ENCODE measurements at regions not wholly inside any gene's neighbourhood (a gene's known extent, or its start where the extent isn't known, plus 50 kb on each side); places are given as distances from the start of the nearest gene placed in this dataset.

DNA sequence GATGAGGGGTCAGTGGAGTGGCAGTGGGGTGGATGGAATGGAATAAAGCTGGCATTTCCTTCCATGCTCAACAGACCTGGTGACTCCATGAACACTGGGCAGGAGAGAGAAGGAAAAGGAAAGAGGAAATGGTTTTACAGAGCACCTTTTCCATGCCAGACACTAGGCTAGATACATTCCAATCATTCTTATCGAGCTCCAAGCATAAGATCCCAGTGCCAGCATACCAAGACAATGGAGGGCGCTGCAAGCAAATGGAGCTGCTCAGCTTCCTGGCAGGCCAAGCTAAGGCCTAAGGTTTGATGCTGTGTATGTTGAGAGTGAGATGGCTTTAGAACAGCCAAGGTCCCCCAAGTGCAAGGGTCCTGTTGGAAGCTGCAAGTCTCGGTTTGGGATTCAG lies 113.2 kb downstream of the HSPH1 start:
- DNase-seq = no peak

GRCh38 chr13:31046711-31047279 lies 114.3 kb downstream of the TEX26 start:
- peak; percentile 90 for DNase-seq

- DNase-seq = peak; percentile 45
Observed at GRCh38 chr13:31045286-31046081, 113.0 kb downstream of the TEX26 start.

DNA sequence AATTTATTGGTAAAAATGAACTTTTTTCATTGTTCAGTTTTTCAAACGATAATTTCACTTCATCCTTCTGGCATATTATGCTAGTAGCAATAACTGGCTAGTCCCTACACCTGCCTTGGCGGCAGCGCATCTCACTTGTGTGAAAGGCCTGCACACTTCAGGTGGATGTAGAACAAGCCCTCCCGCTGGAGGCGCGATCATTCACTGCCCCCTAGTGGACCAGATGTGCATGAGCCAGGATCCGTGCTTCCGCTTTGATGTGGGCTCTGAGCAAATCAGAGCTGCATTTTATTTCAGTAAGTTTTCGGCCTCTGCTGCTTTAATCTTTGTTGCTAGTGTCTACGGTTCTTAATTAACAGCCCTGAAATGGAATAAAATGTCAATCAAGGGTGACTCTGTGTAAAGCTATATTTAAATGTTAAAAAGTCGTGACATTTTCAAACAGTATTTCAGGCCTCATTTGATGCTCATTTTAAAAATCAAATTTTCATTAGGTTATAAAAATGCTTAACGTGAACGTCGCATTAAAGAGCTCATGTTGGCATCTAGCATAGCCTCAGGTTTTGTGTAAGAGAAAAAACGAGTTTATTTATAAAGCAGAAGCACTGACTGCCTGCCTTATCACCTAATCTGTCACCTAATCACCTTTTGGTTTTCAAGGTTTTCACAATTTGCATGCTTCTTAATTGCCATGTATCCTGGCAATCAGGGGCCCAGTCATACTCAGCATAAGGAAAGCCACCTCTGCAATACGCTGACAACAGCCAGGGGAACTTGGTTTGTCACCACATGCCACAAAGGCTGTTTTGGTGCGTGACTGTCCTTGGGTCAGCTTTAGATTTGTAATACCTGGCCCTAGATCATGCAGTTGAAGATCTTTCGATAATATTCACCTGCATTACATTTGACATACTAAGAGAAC lies 112.2 kb downstream of the TEX26 start:
- peak; percentile 80 for DNase-seq

GRCh38 chr13:31043957-31044356 lies 111.5 kb downstream of the TEX26 start:
- no peak for DNase-seq

- no peak for DNase-seq
Observed at GRCh38 chr13:31042481-31043165, 110.2 kb downstream of the TEX26 start.

DNA sequence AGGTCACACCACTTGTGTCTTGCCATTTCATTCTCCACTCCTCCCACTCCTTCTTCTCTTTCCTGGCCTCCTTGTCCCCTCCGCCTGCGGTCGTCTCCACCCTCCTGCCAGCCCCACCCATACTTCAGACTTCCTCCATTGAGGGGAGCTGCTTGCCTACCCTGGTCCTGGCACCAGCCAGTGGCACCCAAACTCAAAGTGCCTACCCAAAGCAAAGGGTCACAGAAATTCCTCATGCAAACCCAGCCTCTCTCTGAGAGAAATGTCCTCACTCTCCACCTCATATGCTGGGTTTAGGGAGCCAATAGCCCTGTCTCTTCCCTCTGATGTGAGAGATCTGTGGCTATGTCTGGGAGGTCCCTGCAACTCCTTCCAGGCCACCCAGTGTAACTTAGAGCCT lies 109.6 kb downstream of the TEX26 start:
- DNase-seq = no peak

- DNase-seq = peak; percentile 75
Observed at GRCh38 chr13:31038834-31039552, 106.5 kb downstream of the TEX26 start.

GRCh38 chr13:31037874-31038500 lies 105.5 kb downstream of the TEX26 start:
- no peak for DNase-seq

DNA sequence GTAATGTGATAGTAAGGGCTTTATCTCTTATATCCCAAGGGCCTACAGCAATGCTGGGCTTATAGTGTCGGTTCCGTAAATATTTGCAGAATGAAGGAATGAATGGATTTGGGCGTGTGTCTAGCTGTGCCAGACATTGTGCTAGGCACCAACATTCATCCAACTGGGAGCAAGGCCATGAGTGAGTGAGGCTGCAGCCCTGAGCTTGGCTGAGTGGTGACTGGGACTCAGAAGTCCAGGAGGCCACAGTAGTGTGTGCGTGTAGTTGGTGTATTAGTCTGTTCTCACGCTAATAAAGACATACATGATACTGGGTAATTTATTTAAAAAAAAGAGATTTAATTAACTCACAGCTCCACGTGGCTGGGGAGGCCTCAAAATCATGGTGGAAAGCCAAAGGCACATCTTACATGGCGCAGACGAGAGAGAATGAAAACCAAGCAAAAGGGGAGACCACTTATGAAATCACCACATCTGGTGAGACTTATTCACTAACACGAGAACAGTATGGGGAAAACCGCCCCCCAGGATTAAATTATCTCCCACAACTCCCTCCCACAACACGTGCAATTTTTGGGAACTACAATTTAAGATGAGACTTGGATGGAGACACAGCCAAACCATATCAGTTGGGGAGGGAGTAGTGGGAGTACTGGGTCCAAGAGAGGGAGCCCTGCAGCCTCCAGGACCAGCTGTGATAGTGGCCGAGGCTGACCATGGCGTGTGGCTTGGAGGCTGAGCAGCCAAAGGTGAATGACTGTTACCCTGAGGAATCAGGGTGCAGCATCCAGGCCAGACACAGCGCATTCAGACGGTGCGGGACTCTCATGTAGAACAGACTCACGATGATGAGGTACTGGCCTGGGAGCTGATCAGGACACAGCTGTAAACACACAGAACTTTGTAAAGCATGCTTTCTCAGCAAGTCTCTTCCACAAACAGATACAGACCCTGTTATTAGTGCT lies 104.6 kb downstream of the TEX26 start:
- no peak for DNase-seq

- no peak for DNase-seq
Observed at GRCh38 chr13:31035185-31035965, 102.9 kb downstream of the TEX26 start.

- DNase-seq = no peak
Observed at GRCh38 chr13:31032528-31033113, 100.2 kb downstream of the TEX26 start.

DNA sequence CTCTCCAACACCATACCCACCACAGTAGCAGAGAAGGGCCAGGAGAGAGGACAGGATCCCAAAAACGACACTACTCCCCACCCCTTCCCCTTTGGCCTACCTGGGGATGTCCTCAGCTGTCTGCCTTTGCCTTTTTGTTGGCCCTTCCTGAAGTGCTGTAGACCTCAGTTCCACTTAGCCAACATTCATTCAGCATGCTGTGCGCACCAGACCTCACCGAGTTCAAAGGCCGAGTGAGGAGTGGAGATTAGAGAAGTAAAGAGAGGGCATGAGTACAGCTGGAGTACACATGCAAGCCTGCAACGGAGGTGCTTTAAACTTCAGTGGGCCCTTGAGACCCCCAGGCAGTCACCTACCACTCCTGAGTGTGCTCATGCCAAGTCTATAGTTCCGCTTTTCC lies 99.0 kb downstream of the TEX26 start:
- no peak for DNase-seq

- no peak for DNase-seq
Observed at GRCh38 chr13:31029102-31029501, 96.6 kb downstream of the TEX26 start.

DNA sequence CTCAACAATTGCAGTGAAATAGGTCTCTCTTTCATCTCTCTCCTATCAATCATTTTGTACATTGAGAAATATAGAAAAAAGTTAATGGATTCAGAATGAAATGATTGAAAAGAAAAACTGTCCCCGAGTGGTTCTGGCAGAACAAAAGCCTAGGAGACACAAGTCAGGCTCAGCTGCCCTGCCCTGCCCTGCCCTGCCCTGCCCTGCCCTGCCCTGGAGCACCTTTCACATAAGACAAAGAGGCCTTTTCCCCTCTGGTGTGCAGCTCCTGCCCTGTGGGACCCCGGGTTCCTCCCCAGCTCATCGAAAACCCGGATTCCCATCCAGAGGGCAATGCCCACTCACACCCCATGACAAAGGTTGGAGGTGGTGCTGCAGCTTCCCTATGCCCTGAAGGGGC lies 94.7 kb downstream of the TEX26 start:
- DNase-seq = no peak
